CD4-positive, alpha-beta T cell treated with Interleukin-6 for 4 hours (primary cell): ENCODE measurements at regions not wholly inside any gene's neighbourhood (a gene's known extent, or its start where the extent isn't known, plus 50 kb on each side); places are given as distances from the start of the nearest gene placed in this dataset.

Experiments used
- DNase-seq: peaks from one replicate; pipeline ENCODE4 v3.0.0-alpha.2; 2020; ENCODE audit warnings: mixed read lengths

DNA sequence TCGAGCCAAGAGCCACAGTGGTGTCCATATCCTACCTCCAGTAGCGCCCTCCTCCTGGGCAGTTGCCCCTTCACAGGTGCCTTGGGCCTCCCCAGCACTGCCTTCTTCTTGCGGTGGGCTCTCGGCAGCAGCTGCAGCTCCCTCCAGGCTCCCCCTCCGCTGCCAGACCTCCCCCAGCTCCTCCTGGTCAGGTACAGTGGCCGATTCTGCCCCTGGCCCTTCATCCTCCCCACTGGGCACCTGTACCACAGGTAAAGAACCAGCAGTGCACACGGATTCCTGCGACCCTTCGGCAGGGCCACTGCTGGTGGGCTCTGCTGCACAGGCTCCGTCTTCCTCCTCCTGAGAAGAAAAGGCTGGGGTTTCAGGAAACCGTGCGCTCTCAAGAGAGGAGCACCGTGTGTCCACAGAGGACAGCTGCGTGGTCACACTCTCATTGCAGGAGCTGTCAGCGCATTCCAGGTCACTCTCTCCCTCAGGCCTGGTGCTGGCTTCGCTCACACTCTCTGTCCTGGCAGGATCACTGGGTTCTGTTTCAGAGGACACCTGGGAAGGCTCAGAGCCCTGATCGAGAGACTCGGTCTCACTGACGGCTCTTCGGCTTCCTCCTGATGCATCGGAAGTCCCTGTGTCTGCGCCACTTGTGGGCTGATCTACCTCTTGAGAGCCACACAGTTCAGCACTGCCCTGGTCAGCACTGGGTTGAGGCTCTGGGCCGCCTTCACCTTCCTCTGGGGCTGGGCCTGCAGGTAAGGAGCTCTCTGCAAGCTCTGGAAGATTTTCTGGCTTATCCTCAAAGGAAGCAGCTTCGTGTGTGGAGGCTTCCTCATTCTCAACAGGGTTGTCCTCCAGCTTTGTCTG, 147.4 kb upstream of the STK17B start:
- no peak for DNase-seq

DNA sequence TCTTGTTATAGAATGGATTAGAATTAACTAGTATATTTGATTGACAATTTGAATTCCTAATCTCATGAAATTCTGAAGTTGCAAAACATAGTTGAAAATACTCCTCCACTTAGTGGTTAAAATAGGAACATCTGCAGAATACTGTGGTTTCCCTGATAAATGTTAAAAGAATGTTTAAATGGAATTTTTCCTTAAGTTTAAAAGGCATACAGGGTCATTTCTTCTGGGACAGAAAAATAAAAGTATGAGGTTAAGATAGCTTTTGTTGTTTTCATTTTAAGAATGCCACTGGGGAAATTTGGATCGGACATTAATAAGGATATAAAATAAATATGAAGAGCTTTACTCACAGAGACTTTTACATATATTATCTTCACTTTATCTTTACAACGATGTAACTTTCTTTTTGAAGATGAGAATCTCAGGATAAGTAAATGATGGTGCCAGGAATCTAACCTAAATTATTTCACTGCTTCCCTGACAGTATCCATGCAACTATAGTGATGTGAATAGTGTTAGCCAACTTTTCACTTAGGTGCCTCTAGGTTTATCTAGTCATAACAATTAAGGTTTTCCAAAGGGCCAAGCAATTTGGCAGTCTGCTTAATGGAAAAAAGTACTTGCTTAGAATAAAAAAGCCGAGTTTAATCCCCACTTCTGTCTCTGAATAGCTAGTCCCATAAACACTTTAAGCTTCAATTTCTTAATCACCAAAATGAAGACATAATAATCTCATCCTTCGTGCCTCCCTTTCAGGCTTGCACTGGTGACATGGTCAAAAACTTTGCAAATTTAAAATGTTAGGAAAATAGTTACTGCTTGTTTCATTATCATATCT, 151.8 kb upstream of the STK17B start:
- DNase-seq = no peak

DNA sequence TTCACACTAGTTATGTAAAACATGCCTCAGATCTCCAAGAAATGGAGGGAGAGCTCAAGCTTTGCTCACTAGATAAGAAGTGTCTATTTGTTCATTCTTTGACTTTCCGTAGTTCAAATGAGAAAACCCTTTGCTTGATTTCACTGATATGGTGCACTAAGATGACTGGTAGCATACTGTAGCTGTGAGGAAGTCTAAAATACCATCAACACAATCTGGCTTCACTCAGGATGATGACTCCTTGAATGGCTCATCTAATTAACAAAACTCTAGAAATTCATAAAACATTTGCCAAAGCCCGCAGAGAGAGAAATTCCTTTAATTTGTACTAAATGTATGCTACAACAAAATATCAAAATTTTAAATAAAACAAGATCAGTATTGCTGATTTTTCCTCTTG, 152.8 kb upstream of the STK17B start:
- no peak for DNase-seq

DNA sequence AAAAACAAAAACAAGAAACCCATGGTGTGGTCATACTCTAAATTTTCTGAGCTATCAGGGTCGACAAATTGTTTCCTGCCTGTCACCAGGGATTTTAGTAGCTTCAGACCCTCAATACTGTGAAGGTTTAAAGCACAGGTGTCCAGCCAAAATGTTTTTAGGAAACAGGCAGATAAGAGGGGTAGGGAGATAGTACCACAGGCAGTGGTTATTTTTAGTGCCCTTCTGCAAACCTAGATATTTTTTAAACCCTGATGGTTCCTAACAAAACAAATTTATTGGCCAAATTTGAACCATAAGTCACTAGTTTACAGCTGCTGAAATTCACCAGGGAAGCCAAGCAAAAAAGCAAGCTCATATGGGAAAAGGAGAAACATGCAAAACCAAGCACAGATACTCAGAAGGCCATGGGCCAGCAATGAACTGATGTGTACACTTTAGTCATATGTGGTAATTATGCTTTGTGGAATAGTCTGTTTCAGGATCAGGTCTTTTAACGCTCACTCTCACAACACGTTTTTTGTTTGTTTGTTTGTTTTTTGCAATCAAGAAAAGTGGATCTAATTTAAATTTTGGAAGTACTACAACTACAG, 156.8 kb upstream of the STK17B start:
- no peak for DNase-seq

DNA sequence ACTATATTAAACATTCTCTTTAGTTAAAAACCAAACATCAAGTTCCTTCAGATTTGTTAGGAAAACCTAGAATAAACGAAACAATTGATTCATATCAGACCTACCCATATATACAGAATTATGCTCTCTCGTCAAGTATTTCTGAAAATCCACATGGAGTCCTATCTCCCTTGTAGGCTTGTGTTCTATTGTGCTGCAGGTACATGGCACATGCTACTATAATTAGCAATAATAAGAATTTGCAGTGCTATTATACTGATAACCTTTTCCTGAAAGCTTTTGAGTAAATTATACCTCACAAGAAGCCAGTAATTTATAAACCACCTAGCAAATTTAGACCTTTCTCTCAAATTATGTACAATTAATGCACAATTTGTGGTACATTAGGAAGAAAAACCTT, 158.6 kb upstream of the STK17B start:
- DNase-seq = no peak

DNA sequence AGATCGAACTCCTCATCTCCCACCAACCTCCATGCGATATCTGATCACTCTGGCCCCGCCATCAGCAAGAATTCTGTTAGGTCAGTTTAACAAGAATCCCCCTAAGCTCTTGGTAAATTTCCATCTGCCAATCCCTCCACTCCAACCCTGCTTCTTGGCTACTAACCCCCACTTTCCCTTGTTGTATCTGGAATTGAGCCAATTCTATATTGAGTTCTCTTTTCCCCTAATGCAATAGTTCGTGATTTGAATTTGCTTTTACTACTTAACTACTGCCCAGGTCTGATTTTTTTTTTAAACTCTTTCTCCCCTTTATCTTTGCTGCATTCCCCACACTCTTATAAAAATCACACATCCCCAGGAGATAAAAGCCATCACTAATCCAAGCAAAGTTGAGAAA, 159.3 kb upstream of the STK17B start:
- DNase-seq = no peak

DNA sequence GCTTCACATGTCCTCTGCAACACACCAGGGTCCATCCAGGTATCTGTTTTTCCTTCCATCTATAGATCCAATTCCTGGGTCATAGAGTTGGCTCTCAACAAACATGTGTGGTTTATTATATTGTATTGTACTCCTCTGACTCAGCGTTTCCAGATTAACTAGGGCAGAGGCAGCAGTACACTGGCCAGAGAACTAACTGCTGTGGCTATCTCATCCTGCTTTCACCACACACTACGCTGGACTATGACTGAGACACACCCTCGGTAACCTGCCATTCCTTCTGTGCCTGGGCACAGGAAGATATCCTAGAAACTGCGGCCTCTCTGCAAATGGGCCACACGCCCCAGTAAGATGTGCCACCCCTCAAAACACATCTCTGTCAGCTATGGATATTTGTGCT, 159.8 kb upstream of the STK17B start:
- no peak for DNase-seq

DNA sequence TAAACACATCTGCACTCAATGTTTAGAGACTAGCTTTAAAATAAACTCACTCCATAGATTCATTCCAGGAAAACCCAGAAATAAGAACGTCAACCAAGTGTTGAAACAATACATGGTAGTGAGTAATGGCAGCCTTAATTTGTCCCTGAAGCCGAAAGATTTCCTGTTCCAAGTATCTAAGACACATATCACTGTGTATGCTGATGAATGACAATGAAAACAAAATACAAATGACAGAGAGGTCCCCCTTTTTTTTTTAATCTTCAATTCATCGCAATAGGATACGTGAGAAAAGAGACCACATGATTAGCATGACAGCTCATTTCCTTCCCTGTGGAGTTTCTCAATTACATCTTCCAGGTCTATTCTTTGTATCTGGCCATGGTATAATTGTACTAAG, 160.5 kb upstream of the STK17B start:
- no peak for DNase-seq

DNA sequence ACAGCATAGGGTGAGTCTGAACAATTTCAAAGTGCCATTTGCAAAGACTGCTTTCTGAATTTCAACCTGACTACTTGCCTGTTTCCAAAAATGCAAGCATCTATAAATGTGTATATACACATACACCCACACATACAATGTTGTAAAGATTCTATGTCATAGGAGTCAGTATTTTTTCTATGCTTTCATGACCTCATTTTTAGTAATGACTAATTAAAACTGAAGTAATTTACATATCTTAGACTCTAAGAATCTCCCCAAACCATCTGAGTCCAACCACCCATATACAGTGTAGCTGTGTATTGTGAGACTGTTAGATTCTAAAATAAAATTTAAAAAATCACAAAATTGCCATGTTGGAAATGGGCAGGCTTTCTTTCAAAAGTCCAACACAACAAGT, 162.0 kb upstream of the STK17B start:
- DNase-seq = no peak

DNA sequence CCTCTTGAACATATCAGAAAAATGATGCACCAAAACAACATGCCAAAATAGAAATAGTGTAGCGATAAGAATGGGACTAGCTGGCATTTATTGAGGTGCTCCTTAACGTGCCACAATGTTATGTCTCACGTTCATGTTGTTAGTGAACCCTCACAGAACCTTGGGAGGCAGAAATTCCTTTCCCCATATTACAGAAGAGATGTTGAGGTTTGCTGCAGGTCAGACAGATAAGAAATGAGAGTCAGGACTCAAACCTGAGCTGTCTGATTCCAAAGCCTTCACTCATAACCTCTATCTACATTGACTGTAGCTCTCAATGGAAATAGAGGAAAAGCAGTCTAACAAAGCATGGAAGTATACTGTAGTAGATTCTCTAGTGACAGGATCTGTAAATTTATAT, 163.3 kb upstream of the STK17B start:
- DNase-seq = no peak

DNA sequence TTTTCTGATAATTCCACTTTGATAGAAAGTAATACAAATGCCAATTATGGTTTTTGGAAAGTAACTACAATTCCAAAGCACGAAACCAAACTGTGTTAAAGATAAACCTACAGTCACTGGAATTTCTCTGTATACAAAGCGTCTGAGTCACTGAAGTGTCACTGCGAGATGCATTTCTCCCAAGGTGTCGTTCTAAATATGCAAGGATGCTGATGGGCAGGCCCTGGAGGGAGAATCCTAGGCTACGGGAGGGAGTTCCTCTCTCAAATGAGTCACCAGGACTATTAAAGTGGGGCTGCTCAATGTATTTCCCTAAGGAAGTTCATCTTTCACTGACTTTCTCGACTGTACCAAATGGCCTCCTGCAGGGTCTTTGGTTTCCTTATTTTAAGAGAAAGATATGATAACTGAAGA, 163.8 kb upstream of the STK17B start:
- DNase-seq = no peak

DNA sequence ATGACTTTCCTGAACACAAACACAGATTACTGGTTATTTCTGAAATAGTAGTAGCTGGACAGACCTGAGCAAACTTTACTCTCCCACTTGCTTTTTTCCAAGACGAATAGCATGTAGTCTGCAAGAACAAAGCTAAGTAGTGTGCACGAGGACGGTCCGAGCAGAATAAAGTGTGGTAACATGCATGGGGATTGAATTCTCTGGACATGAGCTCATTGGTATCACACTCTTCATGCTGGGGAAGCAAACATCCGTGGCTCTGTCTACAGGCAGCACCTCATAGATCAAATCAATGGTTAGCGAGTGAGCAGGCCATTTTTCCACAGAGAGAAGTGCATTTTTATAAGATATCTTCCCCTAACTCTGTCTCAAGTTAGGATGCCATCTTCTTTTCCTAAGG, 164.8 kb upstream of the STK17B start:
- no peak for DNase-seq

DNA sequence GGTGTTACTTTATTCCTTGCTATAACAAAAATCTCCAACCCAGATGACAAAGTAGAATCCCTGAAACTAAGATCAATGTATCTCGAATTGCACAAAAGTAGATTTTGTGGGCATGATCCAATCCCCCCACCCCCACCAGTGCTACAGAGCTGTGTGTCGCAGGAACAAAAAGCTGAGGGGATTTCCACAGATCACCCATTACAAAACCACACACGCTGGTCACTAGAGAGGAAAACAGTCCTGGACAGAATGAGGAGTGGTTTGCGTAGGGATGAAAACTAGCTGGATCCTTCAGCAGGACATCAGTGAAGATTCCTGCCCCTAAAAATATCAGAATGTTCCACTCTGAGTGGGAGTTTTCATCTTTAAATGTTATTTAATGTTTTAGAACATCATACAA, 165.3 kb upstream of the STK17B start:
- no peak for DNase-seq

DNA sequence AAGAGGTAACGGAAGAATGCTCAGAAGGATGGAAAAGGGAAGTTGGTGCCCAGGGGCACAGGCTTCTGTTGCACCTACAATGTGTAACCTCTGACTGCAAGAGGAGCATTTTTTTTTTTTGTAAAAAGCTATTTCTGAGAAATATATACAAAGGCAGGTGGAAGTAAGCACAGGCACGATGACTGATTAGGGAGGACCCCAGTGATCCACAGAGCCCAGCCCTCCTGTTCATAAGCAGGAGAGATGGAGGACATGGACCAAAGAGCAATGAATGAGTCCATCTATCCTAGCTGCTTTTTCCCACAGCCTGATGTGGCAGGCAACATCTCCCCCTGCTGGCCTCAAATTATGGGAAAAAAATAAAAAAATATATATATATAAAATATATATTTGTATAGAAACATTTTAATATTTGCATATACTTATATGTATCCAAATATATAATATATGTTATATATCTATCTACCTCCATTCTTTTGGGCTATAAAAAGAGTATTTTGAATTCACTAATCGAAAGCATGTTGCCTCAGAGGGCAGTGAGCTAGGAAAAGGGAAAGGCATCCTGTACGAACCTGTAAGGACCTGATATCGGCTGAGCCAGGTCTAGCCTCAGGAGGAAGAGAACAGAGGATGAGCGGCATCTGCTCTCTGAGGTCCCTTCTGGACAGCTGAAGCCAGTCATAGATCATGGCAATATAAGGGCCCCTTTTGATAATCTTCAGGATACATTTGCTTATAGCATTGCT, 166.0 kb upstream of the STK17B start:
- DNase-seq = peak; percentile 42

DNA sequence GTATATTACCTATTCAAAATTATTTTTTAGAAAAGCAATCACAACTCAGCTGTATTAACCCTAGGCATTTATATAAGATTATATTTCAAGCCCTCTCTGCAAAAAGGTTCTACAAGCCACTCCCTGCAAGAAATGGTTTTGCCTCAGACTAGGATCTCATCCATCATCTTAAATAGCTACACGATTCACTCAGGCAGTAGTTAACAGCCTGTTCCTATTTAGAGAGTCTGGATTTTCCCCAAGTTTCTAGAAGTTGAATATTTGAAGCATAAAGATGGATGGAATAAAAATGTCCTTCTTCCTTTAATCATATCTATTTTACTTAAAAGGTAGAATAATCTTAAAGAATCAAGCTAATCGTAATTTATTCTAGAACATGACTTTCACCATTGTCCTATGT, 167.1 kb upstream of the STK17B start:
- no peak for DNase-seq

DNA sequence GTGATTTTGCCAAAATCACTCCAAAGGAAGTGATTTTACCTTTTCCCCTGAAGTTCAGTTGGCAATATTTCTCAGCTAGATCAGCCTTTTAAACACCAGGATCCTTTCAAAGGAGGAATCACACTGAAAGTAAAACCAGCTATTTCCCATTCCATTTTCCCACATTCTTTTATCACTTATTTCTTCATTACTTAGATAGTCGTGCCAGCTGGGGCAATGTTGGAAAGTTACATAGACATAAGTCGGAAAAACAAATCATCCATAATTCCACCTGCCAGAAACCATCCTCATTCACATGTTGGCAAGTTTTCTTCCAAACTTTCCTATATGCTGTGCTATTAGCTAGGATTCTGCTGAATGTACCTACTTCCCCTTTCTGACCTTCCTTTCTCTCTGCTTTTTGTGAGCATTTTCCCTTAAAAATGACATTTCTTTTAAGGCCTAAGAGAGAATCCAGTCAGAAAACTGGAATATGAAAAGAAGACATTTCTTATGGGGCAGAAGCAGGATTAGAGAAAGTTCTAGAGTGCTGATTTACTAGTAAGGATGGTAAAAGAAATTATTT, 170.0 kb upstream of the STK17B start:
- no peak for DNase-seq

DNA sequence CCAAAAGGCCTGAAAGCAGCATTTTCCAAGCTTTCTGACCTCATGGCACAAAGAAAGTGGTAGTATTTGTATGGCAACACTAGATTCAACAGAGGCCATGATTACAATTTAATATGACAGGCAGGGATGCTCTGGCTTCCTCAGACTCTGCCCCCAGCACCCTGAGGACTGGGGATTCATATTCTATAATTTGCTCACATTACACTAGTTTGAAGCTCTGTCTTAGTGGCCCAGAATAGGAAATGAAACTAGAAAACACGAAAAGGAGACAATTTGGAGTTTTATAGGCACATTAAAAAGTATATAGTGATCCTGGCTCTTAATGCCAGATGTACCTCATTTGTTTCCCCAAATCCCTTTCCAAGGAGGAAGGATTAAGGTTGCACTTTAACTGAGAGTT, 173.0 kb upstream of the STK17B start:
- no peak for DNase-seq

DNA sequence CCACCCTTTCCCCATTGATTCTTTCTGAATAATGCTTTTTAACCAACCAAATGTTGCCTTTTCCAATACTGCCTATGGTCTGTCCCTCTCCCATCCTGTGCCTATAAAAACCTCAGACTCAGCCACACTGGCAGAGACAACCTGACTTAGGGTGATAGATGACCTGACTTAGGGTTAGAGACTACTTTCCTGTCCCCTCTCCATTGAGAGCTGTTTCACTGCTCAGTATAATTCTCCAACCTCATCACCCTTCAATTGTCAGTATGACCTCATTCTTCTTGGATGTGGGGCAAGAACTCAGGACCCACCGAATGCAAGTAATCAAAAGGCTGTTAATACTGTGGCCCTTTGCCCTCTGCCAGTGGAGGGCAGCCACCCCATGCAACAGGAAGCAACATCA, 182.3 kb upstream of the STK17B start:
- no peak for DNase-seq

DNA sequence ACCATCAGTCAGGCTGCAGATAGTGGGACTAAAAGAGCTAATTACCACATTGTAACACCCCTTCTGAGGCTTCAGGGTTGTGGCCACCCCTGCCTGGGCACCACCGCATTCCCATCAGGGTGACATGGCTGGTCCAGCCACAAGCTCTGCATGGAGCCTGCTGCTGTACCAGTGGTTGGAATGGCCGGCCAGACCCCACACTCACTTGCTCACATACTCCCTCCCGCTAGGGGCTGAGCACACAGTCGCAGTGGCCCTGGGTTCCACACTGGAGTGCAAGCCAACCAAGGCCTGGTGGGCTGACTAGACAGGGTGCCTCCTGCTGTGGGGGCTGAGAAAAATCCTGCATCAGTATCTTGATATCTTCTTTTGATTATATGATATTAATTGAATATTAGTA, 182.8 kb upstream of the STK17B start:
- no peak for DNase-seq

DNA sequence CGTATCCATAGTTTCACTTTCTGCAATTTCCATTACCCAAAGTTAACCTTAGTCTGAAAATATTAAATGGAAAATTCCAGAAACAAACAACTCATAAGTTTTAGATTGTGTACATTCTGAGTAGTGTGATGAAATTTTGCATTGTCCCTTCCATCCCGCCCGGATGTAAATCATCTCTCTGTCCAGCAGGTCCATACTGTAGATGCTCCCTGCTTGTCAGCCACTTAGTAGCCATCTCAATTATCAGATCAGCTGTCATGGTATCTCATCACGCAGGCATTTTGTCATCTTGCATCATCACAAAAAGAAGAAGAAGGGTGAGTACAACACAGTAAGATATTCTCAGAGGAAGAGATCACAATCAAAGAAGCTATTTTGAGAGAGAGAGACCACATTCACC, 185.0 kb upstream of the STK17B start:
- no peak for DNase-seq

DNA sequence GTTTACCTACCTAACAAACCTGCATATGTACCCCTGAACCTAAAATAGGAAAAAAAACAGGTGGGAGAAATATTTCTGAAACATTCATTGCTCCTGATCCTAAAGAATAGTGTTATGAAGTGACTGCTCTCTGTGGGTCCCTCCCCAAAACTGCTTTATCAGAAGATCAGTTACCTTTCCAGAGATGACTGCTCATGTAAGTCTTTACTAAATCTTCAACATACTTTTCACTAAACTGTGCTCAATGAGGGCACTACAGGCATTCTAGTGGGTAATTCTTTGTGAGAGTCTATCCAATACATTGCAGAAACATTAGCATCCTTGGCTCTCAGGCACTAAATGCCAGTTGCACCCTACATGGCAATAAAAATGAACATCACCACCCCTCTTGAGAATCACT, 189.3 kb upstream of the STK17B start:
- DNase-seq = no peak

DNA sequence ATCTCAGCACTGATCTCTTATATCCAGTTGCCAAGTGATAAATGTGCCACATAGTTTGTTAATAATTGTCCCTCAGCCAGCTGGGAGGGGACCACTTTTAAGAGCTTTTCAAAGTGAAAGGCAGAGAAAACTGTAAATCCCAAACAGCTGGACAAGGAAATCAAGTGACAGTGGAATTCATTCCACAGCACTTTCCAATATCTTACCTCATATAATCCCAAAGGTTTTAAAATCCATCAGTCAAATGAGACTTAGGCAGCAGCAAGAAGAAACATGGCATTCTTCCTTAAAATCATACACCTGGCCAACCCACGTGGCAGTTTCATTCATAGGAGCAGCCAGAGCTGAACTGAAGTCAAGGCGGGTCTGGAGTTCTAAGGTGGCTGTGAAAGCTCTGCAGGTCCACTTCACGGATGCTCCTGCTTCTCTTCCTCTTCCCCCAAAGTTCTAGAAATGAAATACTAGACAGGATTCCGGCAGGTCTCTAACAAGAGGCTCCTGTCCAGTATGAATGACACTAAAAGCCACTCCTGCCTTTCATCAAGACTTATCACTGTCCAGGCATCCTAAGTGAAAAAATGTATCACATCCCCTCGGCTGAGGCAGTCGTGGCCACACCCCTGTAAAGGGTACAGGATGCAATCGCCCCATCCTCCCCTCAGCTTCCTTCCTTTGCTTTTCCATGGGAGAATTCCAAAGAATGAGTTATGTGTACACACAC, 190.4 kb upstream of the STK17B start:
- DNase-seq = no peak
